ENCODE measurements at regions not wholly inside any gene's neighbourhood (a gene's known extent, or its start where the extent isn't known, plus 50 kb on each side); places are given as distances from the start of the nearest gene placed in this dataset.

DNA sequence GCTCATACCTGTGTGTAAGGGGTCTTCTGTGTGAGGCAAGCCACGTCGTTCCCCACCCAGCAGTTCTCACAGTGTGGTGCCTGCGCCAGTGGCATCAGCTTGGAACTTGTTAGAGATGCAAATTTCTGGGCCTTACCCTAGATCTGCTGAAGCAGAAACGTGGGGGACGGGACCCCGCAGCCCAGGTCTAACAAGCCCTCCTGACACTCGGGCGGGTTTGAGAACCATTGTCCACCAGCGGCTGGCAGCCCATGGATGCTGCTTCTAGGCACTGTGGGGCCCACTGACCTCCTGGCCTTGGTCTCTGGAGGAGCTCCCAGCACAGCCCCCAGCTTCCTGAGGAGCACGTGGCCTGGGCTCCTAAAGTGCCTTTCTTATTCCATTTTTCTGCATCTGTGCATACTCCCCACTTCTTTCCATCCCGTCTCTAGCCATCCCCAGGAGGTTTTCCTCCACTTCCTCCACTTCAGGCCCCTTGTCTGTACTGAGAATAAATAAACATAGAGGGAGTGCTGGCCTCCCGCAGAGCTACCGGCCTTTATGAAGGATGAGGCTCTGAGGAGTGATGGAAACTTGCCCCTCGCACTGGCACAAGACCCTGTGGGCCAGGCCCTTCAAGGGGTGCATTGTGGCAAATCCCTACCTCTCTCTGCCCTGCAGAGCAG is 94.3 kb downstream of the GALR1 start:
- no peak for TF ChIP-seq CSDC2 (CRISPR knock-in tag; IDR thresholded peaks at IDR 0.05)
- TF ChIP-seq, protein P1, sequence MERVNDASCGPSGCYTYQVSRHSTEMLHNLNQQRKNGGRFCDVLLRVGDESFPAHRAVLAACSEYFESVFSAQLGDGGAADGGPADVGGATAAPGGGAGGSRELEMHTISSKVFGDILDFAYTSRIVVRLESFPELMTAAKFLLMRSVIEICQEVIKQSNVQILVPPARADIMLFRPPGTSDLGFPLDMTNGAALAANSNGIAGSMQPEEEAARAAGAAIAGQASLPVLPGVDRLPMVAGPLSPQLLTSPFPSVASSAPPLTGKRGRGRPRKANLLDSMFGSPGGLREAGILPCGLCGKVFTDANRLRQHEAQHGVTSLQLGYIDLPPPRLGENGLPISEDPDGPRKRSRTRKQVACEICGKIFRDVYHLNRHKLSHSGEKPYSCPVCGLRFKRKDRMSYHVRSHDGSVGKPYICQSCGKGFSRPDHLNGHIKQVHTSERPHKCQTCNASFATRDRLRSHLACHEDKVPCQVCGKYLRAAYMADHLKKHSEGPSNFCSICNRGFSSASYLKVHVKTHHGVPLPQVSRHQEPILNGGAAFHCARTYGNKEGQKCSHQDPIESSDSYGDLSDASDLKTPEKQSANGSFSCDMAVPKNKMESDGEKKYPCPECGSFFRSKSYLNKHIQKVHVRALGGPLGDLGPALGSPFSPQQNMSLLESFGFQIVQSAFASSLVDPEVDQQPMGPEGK (CRISPR knock-in tag; IDR thresholded peaks at IDR 0.05; ENCODE audit: borderline replicate concordance): no peak
